Adrenal gland (tissue), 5 donors: ENCODE measurements at regions not wholly inside any gene's neighbourhood (a gene's known extent, or its start where the extent isn't known, plus 50 kb on each side); places are given as distances from the start of the nearest gene placed in this dataset.

Experiments
- CTCF ChIP-seq, 6 experiments: fragments of 450-650 bp in 4 of 6; fragments of 200-600 bp in 2 of 6; sonication (generic) in 1 of 6; IDR thresholded peaks; 1 replicate in 5 of 6; 2 replicates in 1 of 6; pipeline versions ENCODE4 v1.5.1 to v1.8.0; 2016 to 2021; ENCODE audit warnings: antibody characterized with exemption in 6 of 6, mild to moderate bottlenecking in 2 of 6, moderate library complexity in 1 of 6
- POLR2A ChIP-seq, 2 donors: fragments of 450-650 bp; IDR thresholded peaks; one replicate each; pipeline ENCODE4 v1.6.1; 2017; ENCODE audit warnings: antibody characterized with exemption in 2 of 2, mild to moderate bottlenecking in 2 of 2, moderate library complexity in 1 of 2
- donor health status: DM: no; HTN: no; CAD: no.

GRCh38 chr11:95577716-95578460 is 211.7 kb downstream of the FAM76B start:
- TF ChIP-seq CTCF (IDR thresholded peaks at IDR 0.05) (no peak), POLR2A (IDR thresholded peaks at IDR 0.05) (no peak)
